ENCODE measurements at regions not wholly inside any gene's neighbourhood (a gene's known extent, or its start where the extent isn't known, plus 50 kb on each side); places are given as distances from the start of the nearest gene placed in this dataset.
"Not testable (repeated sequence)": the region's sequence is repeated elsewhere in the genome, so short reads cannot be mapped to it uniquely, and the experiment has no call there.

GRCh38 chr14:106094654-106095189 lies 568.3 kb downstream of the TMEM121 start:
- H3K9me3 Mint-ChIP-seq: no peaks in the 10 kb centered on the region
- H3K4me3 Mint-ChIP-seq: no peak overlapping the region
- no peak overlapping the region for H3K27ac Mint-ChIP-seq
- no peaks in the 10 kb centered on the region for H3K36me3 Mint-ChIP-seq (ENCODE audit: low read depth)
- peaks cover 45% of the 10 kb centered on the region for H3K27me3 Mint-ChIP-seq (ENCODE audit: low read depth)
- H3K4me1 Mint-ChIP-seq (ENCODE audit: low read depth): no peaks in the 10 kb centered on the region

GRCh38 chr14:106107703-106108102 lies 581.3 kb downstream of the TMEM121 start:
- Mint-ChIP-seq H3K36me3 (ENCODE audit: low read depth) (no peaks in the 10 kb centered on the region), H3K9me3 (no peaks in the 10 kb centered on the region), H3K27ac (no peak overlapping the region), H3K4me3 (no peak overlapping the region), H3K4me1 (ENCODE audit: low read depth) (no peaks in the 10 kb centered on the region), H3K27me3 (ENCODE audit: low read depth) (peaks cover 60% of the 10 kb centered on the region)

DNA sequence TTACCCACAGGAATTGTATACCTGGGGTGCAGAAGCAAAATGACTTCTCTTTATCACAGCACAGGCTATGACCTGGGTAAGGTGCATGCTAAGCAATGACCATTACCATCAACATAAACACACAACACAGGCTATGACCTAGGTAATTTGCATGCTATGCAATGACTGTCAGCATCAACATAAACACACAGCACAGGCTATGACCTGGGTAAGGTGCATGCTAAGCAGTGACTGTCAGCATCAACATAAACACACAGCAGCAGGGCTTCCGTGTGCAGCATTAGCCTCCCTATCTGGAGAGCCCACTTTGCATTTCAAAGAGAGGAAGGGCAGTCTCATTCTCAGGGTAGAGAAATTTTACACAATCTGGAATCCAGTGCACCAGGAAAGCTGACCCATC lies 583.0 kb downstream of the TMEM121 start:
- Mint-ChIP-seq H3K9me3 (no peaks in the 10 kb centered on the region), H3K4me1 (ENCODE audit: low read depth) (no peaks in the 10 kb centered on the region), H3K36me3 (ENCODE audit: low read depth) (no peaks in the 10 kb centered on the region), H3K27ac (no peak overlapping the region), H3K4me3 (no peak overlapping the region), H3K27me3 (ENCODE audit: low read depth) (peaks cover 45% of the 10 kb centered on the region)

GRCh38 chr14:106115401-106115800 lies 589.0 kb downstream of the TMEM121 start:
- no peaks in the 10 kb centered on the region for H3K36me3 Mint-ChIP-seq (ENCODE audit: low read depth)
- H3K27ac Mint-ChIP-seq: no peak overlapping the region
- H3K4me3 Mint-ChIP-seq: no peak overlapping the region
- peaks cover 43% of the 10 kb centered on the region for H3K27me3 Mint-ChIP-seq (ENCODE audit: low read depth)
- H3K4me1 Mint-ChIP-seq (ENCODE audit: low read depth): peaks cover 13% of the 10 kb centered on the region
- no peaks in the 10 kb centered on the region for H3K9me3 Mint-ChIP-seq

GRCh38 chr14:106116339-106116930 lies 590.1 kb downstream of the TMEM121 start:
- not testable (repeated sequence) for H3K4me3 Mint-ChIP-seq; H3K27ac Mint-ChIP-seq; H3K36me3 Mint-ChIP-seq (ENCODE audit: low read depth); H3K9me3 Mint-ChIP-seq
- H3K4me1 Mint-ChIP-seq (ENCODE audit: low read depth): peaks cover 13% of the 10 kb centered on the region
- H3K27me3 Mint-ChIP-seq (ENCODE audit: low read depth): peaks cover 47% of the 10 kb centered on the region

GRCh38 chr14:106120101-106120500 lies 593.7 kb downstream of the TMEM121 start:
- H3K27ac Mint-ChIP-seq: no peak overlapping the region
- H3K4me3 Mint-ChIP-seq: no peak overlapping the region
- H3K27me3 Mint-ChIP-seq (ENCODE audit: low read depth): peaks cover 72% of the 10 kb centered on the region
- no peaks in the 10 kb centered on the region for H3K36me3 Mint-ChIP-seq (ENCODE audit: low read depth)
- peaks cover 13% of the 10 kb centered on the region for H3K4me1 Mint-ChIP-seq (ENCODE audit: low read depth)
- H3K9me3 Mint-ChIP-seq: no peaks in the 10 kb centered on the region

- Mint-ChIP-seq H3K27me3 (ENCODE audit: low read depth) (peaks cover 48% of the 10 kb centered on the region), H3K4me3 (no peak overlapping the region), H3K9me3 (no peaks in the 10 kb centered on the region), H3K4me1 (ENCODE audit: low read depth) (peaks cover 5% of the 10 kb centered on the region), H3K36me3 (ENCODE audit: low read depth) (no peaks in the 10 kb centered on the region), H3K27ac (no peak overlapping the region)
These were observed 602.9 kb downstream of the TMEM121 start for GRCh38 chr14:106129274-106129673.

DNA sequence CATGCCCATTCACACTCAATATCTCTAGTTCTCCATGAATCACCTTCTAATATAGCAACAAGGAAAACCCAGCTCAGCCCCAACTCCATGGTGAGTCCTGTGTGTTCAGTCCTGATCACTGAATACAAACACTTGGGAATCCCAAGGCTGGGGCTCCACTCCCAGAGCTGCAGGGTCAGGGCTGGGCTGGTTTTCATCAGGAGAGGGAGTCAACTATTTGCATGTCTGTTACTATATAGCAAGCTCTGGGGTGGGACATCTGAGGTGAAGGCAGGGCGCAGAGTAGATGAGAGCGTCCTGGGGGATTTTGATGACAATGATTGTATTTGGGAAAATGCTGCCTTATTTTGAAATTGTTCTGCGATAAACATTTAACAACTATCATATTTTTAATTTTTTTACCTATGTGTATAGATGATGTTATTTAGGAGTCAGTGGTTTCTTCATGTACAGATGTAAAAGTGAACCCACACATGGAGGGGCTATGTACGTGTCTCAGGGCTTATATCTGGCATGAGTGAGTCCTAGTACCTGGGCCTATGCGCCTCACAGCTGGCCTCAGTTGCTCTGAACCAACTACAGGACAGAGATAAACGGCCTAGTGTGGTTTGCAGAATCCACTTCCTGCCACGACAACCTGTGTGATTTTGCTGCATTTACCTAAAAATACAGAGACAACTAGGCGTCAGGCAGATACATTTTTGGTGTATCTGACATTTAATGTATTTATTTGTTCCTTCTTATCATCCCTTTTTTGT lies 603.7 kb downstream of the TMEM121 start:
- H3K27ac Mint-ChIP-seq; H3K9me3 Mint-ChIP-seq; H3K4me1 Mint-ChIP-seq (ENCODE audit: low read depth); H3K36me3 Mint-ChIP-seq (ENCODE audit: low read depth); H3K4me3 Mint-ChIP-seq: not testable (repeated sequence)
- peaks cover 47% of the 10 kb centered on the region for H3K27me3 Mint-ChIP-seq (ENCODE audit: low read depth)

DNA sequence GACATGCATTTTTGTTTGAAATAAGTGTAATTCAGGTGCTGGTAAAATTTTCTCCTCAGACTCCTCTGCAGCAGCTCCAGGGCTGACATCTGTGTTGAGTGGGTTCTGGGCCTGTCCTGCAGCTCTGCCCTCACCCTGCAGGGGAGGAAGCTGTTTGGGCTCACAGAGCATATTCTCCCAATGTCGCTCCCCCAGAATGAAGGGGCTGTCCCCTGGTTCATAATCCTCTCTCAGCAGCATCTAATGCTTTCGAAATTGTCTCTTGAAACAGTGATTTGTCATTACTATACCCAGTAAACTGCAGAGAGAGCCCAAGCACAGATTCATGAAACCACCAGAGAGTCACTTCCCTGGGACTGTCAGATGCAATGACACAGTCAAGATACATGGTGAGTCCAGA lies 606.7 kb downstream of the TMEM121 start:
- not testable (repeated sequence) for H3K27ac Mint-ChIP-seq; H3K4me1 Mint-ChIP-seq (ENCODE audit: low read depth); H3K9me3 Mint-ChIP-seq; H3K36me3 Mint-ChIP-seq (ENCODE audit: low read depth); H3K4me3 Mint-ChIP-seq
- peaks cover 36% of the 10 kb centered on the region for H3K27me3 Mint-ChIP-seq (ENCODE audit: low read depth)

DNA sequence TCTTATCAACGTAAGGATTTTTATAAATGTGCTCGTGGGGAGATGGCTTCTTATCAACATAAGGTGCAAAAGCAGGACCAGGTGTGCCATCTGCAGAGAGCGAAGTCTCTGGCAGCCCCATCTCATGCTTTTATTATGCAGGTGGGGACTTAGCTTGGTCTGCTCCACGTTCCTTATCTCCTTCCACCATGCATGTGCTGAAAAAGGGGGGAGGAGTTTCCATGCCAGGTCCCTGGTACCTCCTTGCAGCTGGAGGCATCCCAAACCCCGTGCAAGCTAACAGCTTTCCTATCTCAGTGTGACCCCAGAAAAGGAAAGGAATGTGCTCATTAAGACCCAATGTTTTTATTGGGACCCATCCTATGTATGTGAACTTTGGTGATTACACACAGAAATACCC lies 608.5 kb downstream of the TMEM121 start:
- H3K27me3 Mint-ChIP-seq (ENCODE audit: low read depth): peaks cover 36% of the 10 kb centered on the region
- H3K4me3 Mint-ChIP-seq: no peak overlapping the region
- H3K4me1 Mint-ChIP-seq (ENCODE audit: low read depth): peaks cover 5% of the 10 kb centered on the region
- no peak overlapping the region for H3K27ac Mint-ChIP-seq
- H3K9me3 Mint-ChIP-seq: no peaks in the 10 kb centered on the region
- H3K36me3 Mint-ChIP-seq (ENCODE audit: low read depth): no peaks in the 10 kb centered on the region

DNA sequence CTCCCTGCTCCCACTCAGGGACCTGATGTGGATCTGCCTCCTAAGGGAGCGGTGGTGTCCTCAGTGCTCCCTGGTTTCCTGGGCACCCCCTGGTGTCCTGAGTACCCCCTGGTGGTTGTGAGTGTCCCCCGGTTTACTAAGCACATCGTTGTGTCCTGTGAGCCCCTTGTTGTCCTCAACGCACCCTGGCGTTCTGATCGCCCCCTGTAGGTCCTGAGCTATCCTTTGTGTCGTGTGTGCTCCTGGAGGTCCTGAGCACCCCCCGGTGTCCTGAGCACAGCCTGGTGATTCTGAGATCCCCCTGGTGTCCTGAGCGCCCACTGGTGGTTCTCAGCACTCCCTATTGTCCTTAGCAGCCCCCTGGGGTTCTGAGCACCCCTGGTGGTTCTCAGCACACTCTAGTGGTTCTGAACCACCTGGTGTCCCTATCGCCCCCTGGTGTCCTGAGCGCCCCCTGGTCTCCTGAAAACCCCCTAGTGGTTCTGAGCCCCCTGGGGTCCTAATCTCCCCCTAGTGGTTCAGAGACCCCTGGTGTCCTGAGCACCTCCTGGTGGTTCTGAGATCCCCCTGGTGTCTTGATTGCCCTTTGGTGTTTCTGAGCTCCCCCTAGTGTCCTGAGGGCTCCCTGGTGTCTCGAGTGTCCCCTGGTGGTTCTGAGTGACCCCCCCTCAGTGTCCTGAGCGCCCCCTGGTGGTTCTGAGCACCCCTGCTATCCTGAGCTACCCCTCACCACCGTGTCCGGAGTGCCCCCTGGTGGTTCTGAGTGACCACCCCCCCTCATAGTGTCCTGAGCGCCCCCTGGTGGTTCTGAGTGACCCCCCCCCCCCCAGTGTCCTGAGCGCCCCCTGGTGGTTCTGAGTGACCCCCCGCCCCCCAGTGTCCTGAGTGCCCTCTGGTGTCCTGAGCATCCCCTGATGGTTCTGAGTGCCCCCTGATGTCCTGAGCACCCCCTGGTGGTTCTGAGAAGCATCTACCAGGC lies 615.1 kb downstream of the TMEM121 start:
- no peak overlapping the region for H3K4me3 Mint-ChIP-seq
- H3K27ac Mint-ChIP-seq: no peak overlapping the region
- peaks cover 5% of the 10 kb centered on the region for H3K4me1 Mint-ChIP-seq (ENCODE audit: low read depth)
- no peaks in the 10 kb centered on the region for H3K9me3 Mint-ChIP-seq
- peaks cover 27% of the 10 kb centered on the region for H3K27me3 Mint-ChIP-seq (ENCODE audit: low read depth)
- H3K36me3 Mint-ChIP-seq (ENCODE audit: low read depth): no peaks in the 10 kb centered on the region

GRCh38 chr14:106145731-106146130 lies 619.3 kb downstream of the TMEM121 start:
- not testable (repeated sequence) for H3K4me3 Mint-ChIP-seq; H3K4me1 Mint-ChIP-seq (ENCODE audit: low read depth); H3K9me3 Mint-ChIP-seq; H3K36me3 Mint-ChIP-seq (ENCODE audit: low read depth); H3K27ac Mint-ChIP-seq
- H3K27me3 Mint-ChIP-seq (ENCODE audit: low read depth): peaks cover 37% of the 10 kb centered on the region

DNA sequence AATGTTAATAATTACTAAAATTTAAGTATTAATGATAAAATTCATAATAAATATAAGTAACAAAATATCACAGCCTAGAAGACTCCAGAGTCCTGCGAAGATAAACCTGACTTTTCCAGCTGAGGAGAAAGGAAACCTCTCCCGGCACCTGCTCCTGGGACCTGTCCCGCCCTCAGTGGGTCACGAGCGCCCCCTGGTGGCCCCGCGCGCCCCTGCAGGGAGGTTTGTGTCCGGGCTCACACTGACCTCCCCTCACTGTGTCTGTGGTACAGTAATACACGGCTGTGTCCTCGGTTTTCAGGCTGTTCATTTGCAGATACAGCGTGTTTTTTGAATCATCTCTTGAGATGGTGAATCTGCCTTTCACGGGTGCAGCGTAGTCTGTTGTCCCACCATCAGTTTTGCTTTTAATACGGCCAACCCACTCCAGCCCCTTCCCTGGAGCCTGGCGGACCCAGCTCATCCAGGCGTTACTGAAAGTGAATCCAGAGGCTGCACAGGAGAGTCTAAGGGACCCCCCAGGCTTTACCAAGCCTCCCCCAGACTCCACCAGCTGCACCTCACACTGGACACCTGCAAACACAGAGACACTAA lies 627.1 kb downstream of the TMEM121 start:
- not testable (repeated sequence) for H3K27ac Mint-ChIP-seq; H3K9me3 Mint-ChIP-seq; H3K4me3 Mint-ChIP-seq; H3K4me1 Mint-ChIP-seq (ENCODE audit: low read depth); H3K36me3 Mint-ChIP-seq (ENCODE audit: low read depth)
- peaks cover 54% of the 10 kb centered on the region for H3K27me3 Mint-ChIP-seq (ENCODE audit: low read depth)

- Mint-ChIP-seq H3K9me3 (no peaks in the 10 kb centered on the region), H3K4me3 (no peak overlapping the region), H3K36me3 (ENCODE audit: low read depth) (no peaks in the 10 kb centered on the region), H3K4me1 (ENCODE audit: low read depth) (no peaks in the 10 kb centered on the region), H3K27me3 (ENCODE audit: low read depth) (peaks cover 71% of the 10 kb centered on the region), H3K27ac (no peak overlapping the region)
These were observed 636.9 kb downstream of the TMEM121 start for GRCh38 chr14:106163316-106163715.
